Left colon (tissue), 2 donors: ENCODE measurements at regions not wholly inside any gene's neighbourhood (a gene's known extent, or its start where the extent isn't known, plus 50 kb on each side); places are given as distances from the start of the nearest gene placed in this dataset.
"Not testable (repeated sequence)": the region's sequence is repeated elsewhere in the genome, so short reads cannot be mapped to it uniquely, and the experiment has no call there.

Source experiments
- ATAC-seq: fragments of 200-7000 bp; cut with Tn5 transposase; one replicate; pipeline ENCODE4 v1.9.1; 2020; ENCODE audit warnings: mild to moderate bottlenecking, moderate library complexity
- DNase-seq, 2 donors: peaks; one replicate each; pipeline ENCODE4 v3.0.0-alpha.2; 2020
- intact Hi-C, 2 donors: fragments of 100-400 bp; cut with DNase I in 1 of 2; cut with micrococcal nuclease in 1 of 2; formaldehyde crosslinking; loops; one replicate each; pipeline versions ENCODE4 v1.11.2 to v1.14.0; 2022; cut with DNase I, micrococcal nuclease
- donor health status: DM: no; HTN: no; CAD: no.
- donor health status: DM: yes; HTN: yes; CAD: no.

DNA sequence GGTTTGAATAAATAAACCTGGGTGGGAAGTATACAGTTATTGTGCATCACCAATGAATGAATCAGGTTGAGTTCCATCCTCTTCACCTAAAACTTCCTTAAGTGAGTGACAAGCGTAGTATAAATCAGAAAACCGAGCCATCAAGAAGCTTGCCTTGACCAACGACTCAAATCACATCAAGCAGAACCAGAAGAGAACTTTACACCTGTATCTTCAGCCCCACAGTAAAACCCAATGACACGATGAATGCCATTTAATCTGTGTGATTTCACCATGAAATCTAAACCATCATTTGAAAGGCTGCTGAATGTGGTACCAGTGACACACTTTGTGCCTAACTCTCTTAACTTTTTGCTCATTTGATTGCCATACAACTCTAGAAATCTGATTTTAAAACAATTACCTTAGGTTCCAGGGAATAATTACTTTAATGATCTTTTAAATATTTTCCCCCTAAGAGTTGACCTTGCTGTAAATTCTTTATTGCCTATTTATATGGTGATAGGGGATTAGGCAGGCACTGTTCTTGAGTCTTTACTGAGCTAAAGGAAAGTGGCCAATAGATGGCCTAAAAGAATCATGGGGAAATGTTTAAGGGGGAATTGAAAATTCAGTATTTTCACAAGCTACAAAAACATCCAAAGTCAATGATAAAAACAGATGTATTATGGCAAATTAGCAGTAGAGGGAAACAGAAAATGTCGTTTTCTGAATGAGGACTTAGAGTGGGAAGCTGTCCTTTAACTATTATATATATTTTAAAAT, 152.0 kb upstream of the EYA4 start:
- intact Hi-C loops, result no loop called here
- DNase-seq (no peak), ATAC-seq (no peak)

GRCh38 chr6:133092199-133092598, 149.0 kb upstream of the EYA4 start:
- intact Hi-C loops, result no loop called here
- no peak for ATAC-seq
- DNase-seq, result no peak

DNA sequence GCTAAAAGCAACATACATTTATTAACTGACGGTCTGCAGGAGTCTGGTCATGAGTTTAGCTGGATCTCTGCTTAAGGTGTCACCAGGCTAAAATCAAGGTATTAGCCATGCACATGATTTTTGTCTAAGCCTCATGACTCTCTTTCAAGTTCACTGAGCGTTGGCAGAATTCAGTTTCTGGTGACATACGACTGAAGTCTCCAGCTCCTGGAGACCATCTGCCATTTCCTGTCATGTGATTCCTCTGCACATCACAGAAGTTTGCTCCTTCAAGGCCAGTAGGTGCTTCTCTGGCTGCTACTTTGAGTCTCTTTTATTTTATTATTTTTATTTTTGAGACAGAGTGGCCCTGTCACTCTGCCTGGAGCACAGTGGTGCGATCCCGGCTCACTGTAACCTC, 148.4 kb upstream of the EYA4 start:
- no peak for DNase-seq
- intact Hi-C loops, result no loop called here

GRCh38 chr6:133093211-133093610, 147.9 kb upstream of the EYA4 start:
- ATAC-seq, DNase-seq, intact Hi-C loops: not testable (repeated sequence)

More for the DNA sequence above, 148.4 kb upstream of the EYA4 start:
- ATAC-seq, result no peak

DNA sequence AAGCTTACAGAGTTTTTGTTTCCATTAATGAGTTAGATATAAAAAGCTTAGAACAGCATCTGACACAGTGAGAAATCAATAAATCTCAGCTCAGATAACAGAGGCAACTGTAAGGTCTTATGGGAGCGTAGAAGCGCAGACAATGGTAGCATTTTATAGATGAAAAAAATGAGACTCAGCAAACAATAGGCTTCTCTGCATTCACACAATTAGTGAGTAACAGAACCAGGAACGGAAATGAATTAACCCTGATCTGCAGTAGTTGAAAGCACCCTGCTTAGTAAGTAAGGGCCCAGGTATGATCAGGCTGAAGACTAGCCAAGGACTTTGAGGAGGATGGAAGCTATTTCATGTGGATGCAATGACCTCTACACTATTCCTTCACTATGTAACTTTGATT, 147.2 kb upstream of the EYA4 start:
- intact Hi-C loops, result no loop called here
- ATAC-seq, result no peak
- DNase-seq, result no peak

DNA sequence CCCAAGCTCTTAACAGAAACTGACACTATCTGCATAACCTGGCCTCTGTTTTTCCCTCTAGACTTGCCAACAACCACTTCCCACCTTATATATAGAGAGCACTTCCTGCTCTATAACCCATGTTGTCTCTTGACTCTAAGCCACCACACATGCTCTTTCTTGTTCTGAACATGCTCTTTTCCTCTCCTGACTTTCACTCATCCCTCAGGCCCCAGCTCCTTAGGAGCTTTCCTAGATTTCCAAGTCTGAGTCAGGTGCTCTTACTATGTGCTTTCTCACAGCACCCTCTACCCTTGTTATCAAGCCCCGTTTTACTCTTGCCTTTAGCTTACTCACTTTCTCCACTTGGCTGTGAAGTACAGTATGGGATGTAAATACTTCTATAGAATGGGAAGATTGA, 143.9 kb upstream of the EYA4 start:
- intact Hi-C loops, result no loop called here

GRCh38 chr6:133099573-133099972, 141.6 kb upstream of the EYA4 start:
- intact Hi-C loops, result no loop called here
- ATAC-seq (no peak), DNase-seq (no peak)

More for the DNA sequence above, 143.9 kb upstream of the EYA4 start:
- no peak for DNase-seq
- ATAC-seq, result no peak

- DNase-seq (no peak), ATAC-seq (no peak)
- intact Hi-C loops, result no loop called here
Measured at GRCh38 chr6:133100865-133101264, 140.3 kb upstream of the EYA4 start.

DNA sequence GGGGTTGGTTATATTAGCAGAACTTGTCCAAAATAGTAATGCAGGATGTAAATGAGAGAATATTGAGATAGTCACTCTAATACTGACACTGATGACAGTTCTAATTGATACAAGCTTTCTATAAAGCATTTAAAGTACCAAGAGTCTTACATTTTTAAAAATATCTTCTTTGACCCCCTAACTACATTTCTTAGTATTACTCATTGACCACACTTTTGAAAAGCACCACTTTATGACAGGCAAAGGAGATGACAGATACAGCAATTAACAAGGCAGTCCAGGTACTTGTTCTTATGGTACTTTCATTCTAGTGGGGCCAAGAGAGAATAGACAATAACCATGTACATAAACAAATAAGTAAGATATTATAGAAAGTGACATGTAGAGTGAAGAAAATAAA, 139.4 kb upstream of the EYA4 start:
- DNase-seq, result no peak
- intact Hi-C loops, result no loop called here
- ATAC-seq, result no peak

- DNase-seq (no peak), ATAC-seq (no peak)
- intact Hi-C loops, result no loop called here
Measured at GRCh38 chr6:133106934-133107333, 134.2 kb upstream of the EYA4 start.

DNA sequence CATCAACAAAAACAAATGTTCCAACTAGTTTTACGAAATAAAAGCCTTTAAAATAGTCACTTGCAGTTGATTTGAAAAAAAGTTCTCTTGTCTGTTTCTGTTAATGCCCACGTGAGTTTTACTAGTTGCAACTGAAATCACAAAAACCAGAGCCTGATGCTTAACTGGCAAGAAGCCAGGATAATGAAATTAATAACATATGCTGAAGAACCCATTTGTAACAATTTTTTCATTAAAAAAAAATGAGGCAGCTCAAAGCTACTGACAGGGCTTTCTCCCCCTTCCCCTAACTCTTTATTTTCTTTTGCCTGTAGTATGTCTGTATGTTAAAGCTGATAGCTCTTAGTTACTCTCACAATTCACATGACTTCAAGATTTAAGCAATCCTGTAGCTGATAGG, 132.7 kb upstream of the EYA4 start:
- no peak for DNase-seq
- no peak for ATAC-seq
- intact Hi-C loops, result no loop called here

DNA sequence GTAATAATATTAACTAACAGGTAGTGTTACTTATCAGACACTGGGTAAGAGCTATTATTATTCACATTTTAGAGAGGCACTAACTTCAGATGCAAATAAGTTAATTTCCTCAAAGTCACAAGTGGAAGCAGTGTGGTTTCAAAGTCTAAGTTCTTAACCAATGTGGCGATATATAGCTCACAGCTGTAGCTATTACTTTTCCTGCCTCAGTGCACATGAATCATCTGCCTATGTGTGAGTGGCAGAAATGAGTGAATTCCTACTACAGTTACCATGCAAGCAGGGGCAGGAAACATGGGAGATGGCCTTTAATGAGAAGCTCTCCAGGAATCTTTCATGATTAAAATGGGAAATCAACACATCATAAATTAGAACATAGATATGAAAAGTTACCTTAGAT, 126.2 kb upstream of the EYA4 start:
- DNase-seq (no peak), ATAC-seq (no peak)
- intact Hi-C loops, result no loop called here

GRCh38 chr6:133115946-133116345, 125.2 kb upstream of the EYA4 start:
- ATAC-seq (no peak), DNase-seq (no peak)
- intact Hi-C loops, result no loop called here

GRCh38 chr6:133128191-133128590, 113.0 kb upstream of the EYA4 start:
- DNase-seq, result no peak
- intact Hi-C loops, result no loop called here
- ATAC-seq, result no peak

- DNase-seq, result no peak
- no peak for ATAC-seq
- intact Hi-C loops, result no loop called here
Measured at GRCh38 chr6:133129556-133129955, 111.6 kb upstream of the EYA4 start.

DNA sequence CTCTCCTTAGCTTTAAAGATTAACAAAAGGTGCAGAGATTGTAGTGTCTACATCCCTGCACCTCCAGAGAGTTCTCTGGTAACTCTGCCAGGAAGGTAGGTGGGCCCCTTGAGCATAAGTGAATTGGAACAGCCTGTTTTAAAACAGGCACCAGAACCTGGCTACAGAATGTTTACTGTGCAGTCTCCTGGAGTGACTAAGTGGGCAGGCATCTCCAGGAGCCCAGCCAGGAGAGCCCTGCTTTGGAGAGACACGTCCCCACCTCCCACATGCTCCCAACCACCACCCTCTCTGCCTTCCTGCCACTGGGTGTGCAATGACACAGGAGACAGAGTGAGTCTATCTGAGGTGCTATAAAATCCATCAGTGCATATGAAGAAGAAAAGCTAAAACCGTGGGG, 110.3 kb upstream of the EYA4 start:
- intact Hi-C loops, result no loop called here
- DNase-seq (no peak), ATAC-seq (no peak)

DNA sequence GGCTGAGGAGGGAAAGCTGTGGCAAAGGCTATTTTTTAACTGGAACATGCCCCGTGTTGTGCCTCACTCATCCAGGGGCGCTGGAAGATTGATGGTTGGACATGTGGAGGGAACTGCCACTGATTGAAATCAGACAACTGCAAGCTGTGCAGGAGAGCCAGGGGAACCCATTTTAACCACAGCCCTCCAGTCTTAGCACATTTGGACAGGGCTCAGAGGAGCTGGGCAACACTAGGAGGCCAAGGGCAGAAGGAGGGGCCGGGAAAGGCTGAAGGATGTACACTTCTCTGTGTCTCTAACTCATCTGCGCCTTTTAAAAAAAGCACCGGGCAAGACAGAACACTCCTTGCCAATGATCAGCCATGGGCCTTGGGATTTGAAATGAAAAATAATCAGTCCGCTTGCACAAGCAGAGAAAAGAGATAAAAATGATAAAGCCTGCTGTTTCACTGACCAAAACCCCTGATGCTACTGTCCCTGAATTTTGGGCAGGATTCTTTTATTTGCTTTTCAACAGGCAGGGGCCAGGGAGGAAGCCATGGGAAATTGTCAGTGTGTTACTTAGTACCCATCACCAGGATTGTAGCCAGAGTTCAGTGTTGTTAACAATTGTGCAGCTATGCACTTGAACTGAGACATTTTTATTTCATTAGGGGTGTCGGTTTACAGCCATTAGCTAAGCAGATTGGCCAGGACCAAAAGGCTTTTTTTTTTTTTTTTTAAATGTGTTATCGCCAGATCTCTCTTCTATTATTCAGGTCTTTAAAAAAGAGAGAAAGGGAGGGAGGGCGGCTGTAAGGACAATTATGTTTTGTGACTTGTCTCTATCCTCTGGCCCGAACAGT, 109.3 kb upstream of the EYA4 start:
- no peak for DNase-seq
- ATAC-seq, result no peak
- intact Hi-C loops, result no loop called here

DNA sequence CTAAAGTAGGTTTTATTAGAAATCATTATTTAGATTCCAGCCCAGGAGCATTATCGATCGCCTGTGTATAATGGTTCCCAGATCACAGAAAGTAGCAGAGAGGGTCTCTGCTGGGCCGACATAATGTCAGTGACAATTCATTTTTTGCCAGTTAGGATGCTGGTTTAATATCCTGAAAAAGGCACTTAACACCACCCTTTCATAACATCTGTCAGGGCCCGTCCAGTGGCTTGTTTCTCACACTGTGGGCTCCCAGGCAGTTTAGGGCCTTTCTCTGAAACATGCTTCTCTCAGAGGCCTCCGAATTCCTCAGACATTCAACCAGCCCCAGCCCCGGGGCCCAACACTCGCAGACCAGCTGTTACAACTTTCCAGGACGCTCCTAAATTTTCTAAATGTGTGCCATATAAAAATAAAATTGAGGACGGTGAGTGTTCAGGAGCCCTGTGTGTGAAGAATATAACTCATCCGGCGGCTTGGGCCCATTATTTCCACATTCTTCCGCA, 108.6 kb upstream of the EYA4 start:
- ATAC-seq, result no peak
- intact Hi-C loops, result no loop called here
- DNase-seq, result no peak

- intact Hi-C loops, result no loop called here
- no peak for ATAC-seq
- no peak for DNase-seq
Measured at GRCh38 chr6:133136177-133136880, 104.8 kb upstream of the EYA4 start.
